ENCODE measurements at regions not wholly inside any gene's neighbourhood (a gene's known extent, or its start where the extent isn't known, plus 50 kb on each side); places are given as distances from the start of the nearest gene placed in this dataset.
"Not testable (repeated sequence)": the region's sequence is repeated elsewhere in the genome, so short reads cannot be mapped to it uniquely, and the experiment has no call there.

DNA sequence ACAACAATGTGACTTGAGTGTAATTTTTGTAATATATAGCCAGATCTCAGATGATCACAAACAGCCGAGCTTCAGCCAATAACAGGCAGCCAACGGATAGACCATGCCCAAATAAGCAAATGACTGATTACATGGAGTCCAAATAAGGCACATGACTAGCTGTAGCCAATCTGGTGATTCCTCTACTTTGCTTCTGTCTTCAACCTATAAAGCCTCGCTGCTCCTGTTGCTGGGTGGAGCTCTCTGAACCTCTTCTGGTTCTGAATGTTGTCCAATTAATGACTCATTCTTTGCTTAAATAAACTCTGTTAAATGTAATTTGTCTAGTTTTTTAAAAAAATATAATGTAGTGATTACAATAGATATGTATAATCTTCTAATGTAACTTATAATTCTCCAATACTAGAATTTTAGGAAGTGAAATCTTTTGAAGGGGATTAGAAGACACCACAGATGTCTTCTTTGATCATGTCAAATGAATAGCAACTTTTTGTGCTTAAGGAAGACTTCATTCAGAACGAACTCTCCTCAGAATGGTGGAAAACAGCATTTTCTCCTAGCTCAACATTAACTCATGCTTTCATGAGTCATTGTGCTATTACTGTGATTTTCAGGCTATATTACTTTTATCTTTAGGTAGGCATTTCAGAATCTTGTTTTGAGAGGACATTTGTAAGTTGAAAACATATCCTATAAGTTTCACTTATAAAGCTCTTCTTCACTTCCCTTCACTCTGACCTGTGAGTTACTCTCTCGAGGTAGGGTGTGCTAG is 857.8 kb upstream of the B3GALT2 start:
- in situ Hi-C loops (cut with HindIII; ENCODE audit: low pct_unique_long_range_greater_than_20kb, low sequenced_read_pairs), result no loop called here
- no peak for DNase-seq (ENCODE audit: low read depth, low spot score)

DNA sequence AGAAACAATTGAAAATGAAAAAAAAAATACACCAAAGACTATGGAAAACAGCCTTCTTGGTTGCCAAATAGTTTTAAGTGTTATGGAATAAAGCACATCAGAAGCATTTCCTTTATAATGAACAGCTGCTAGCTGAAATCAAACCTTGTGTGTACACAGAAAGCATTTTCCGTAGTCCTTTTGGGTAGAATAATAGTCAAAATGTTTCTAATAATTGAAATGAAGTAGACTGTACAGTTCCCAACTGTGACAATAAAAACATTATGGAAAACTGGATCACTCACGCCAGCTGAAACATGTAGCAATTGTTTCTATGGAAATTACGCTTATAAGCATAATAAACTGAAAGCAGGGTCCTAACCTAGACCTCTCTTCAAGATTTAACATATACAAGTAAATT is 856.3 kb upstream of the B3GALT2 start:
- in situ Hi-C loops (cut with HindIII; ENCODE audit: low pct_unique_long_range_greater_than_20kb, low sequenced_read_pairs), result no loop called here
- no peak for DNase-seq (ENCODE audit: low read depth, low spot score)

GRCh38 chr1:194040496-194040895 is 854.1 kb upstream of the B3GALT2 start:
- no peak for DNase-seq (ENCODE audit: low read depth, low spot score)
- in situ Hi-C loops (cut with HindIII; ENCODE audit: low pct_unique_long_range_greater_than_20kb, low sequenced_read_pairs), result no loop called here

GRCh38 chr1:194039578-194039977 is 853.2 kb upstream of the B3GALT2 start:
- in situ Hi-C loops (cut with HindIII; ENCODE audit: low pct_unique_long_range_greater_than_20kb, low sequenced_read_pairs), result no loop called here
- no peak for DNase-seq (ENCODE audit: low read depth, low spot score)

DNA sequence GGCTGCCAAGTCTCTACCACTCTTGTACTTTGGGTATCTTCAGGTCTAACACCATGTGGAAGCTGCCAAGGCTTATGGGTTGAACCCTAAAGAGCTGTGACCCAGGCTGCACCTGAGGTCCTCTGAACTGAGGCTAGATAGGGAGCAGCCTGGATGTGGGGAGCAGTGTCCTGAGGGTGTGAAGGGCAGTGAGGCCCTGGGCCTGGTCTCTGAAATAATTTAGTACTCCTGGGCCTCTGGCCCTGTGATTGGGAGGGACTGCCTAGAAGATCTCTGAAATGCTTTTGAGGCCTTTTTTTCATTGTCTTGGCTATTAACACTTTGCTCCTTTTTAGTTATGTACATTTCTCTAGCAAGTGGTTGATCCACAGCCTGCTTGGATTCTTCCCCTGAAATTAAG is 847.2 kb upstream of the B3GALT2 start:
- in situ Hi-C loops (cut with HindIII; ENCODE audit: low pct_unique_long_range_greater_than_20kb, low sequenced_read_pairs), result no loop called here

GRCh38 chr1:194028002-194028401 is 841.6 kb upstream of the B3GALT2 start:
- in situ Hi-C loops (cut with HindIII; ENCODE audit: low pct_unique_long_range_greater_than_20kb, low sequenced_read_pairs), result no loop called here

More for the DNA sequence above, 847.2 kb upstream of the B3GALT2 start:
- DNase-seq (ENCODE audit: low read depth, low spot score), result no peak

DNA sequence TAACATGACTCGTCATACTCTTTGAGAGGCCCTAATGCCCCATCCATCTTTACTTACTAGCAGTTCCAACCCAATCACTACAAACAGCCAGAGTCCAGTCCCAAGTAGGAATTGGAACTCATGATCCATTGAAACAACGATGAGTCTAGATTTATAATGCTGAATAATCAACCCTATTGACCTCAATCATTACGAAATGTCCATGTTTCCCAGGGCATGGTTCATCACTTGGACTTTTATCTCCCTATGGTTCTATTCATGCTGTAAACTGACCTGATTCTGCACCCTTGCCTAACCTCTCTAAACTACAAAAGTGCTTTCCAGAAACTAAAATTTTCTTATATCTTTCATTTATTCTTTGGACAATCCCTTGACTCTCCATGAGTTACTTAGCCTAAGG is 840.0 kb upstream of the B3GALT2 start:
- no peak for DNase-seq (ENCODE audit: low read depth, low spot score)
- in situ Hi-C loops (cut with HindIII; ENCODE audit: low pct_unique_long_range_greater_than_20kb, low sequenced_read_pairs), result no loop called here

More at GRCh38 chr1:194028002-194028401, 841.6 kb upstream of the B3GALT2 start:
- DNase-seq (ENCODE audit: low read depth, low spot score), result no peak

DNA sequence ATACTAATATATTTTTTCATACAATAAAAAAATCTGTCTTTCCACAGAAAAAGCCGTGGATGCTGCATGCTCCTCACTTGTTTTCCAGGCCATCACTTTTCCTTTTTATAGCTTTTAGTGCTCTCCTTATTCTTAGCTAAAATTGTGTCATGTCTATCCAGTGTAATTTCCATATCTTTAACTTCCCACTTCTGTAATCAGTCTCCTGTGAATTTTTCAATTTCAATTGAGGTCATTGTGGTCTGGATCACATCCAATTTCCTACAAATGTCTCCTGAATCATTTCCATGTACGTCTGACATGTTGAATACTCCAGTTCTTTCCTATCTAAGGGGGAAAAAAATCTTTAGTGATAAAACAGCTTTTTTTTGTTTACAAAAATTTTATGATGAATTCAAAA is 838.2 kb upstream of the B3GALT2 start:
- in situ Hi-C loops (cut with HindIII; ENCODE audit: low pct_unique_long_range_greater_than_20kb, low sequenced_read_pairs), result no loop called here
- DNase-seq (ENCODE audit: low read depth, low spot score), result peak; percentile 87

- in situ Hi-C loops (cut with HindIII; ENCODE audit: low pct_unique_long_range_greater_than_20kb, low sequenced_read_pairs), result no loop called here
Observed at GRCh38 chr1:194014014-194014413, 827.6 kb upstream of the B3GALT2 start.

GRCh38 chr1:194013561-194013960 is 827.1 kb upstream of the B3GALT2 start:
- in situ Hi-C loops (cut with HindIII; ENCODE audit: low pct_unique_long_range_greater_than_20kb, low sequenced_read_pairs), result no loop called here
- no peak for DNase-seq (ENCODE audit: low read depth, low spot score)

More at GRCh38 chr1:194014014-194014413, 827.6 kb upstream of the B3GALT2 start:
- no peak for DNase-seq (ENCODE audit: low read depth, low spot score)

- in situ Hi-C loops (cut with HindIII; ENCODE audit: low pct_unique_long_range_greater_than_20kb, low sequenced_read_pairs), result no loop called here
- no peak for DNase-seq (ENCODE audit: low read depth, low spot score)
Observed at GRCh38 chr1:194004146-194004545, 817.7 kb upstream of the B3GALT2 start.

DNA sequence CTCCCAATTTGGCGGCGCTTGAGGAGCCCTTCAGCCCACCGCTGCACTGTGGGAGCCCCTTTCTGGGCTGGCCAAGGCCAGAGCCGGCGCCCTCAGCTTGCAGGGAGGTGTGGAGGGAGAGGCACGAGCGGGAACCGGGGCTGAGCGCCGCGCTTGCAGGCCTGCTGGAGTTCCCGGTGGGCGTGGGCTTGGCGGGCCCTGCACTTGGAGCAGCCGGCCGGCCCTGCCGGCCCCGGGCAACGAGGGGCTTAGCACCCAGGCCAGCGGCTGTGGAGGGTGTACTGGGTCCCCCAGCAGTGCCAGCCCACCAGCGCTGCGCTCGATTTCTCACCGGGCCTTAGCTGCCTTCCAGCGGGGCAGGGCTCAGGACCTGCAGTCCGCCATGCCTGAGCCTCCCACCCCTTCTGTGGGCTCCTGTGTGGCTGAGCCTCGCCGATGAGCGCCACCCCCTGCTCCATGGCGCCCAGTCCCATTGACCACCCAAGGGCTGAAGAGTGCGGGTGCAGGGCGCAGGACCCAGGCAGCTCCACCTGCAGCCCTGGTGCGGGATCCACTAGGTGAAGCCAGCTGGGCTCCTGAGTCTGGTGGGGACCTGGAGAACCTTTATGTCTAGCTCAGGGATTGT is 815.4 kb upstream of the B3GALT2 start:
- DNase-seq (ENCODE audit: low read depth, low spot score); in situ Hi-C loops (cut with HindIII; ENCODE audit: low pct_unique_long_range_greater_than_20kb, low sequenced_read_pairs): not testable (repeated sequence)

GRCh38 chr1:193988885-193989284 is 802.5 kb upstream of the B3GALT2 start:
- in situ Hi-C loops (cut with HindIII; ENCODE audit: low pct_unique_long_range_greater_than_20kb, low sequenced_read_pairs), result no loop called here

GRCh38 chr1:193979219-193979618 is 792.8 kb upstream of the B3GALT2 start:
- DNase-seq (ENCODE audit: low read depth, low spot score), result no peak
- in situ Hi-C loops (cut with HindIII; ENCODE audit: low pct_unique_long_range_greater_than_20kb, low sequenced_read_pairs), result no loop called here

More at GRCh38 chr1:193988885-193989284, 802.5 kb upstream of the B3GALT2 start:
- DNase-seq (ENCODE audit: low read depth, low spot score), result no peak

GRCh38 chr1:193974286-193974798 is 787.9 kb upstream of the B3GALT2 start:
- in situ Hi-C loops (cut with HindIII; ENCODE audit: low pct_unique_long_range_greater_than_20kb, low sequenced_read_pairs), result no loop called here
- DNase-seq (ENCODE audit: low read depth, low spot score), result no peak

GRCh38 chr1:193973428-193973827 is 787.0 kb upstream of the B3GALT2 start:
- DNase-seq (ENCODE audit: low read depth, low spot score), result no peak
- in situ Hi-C loops (cut with HindIII; ENCODE audit: low pct_unique_long_range_greater_than_20kb, low sequenced_read_pairs), result no loop called here

GRCh38 chr1:193971595-193971994 is 785.2 kb upstream of the B3GALT2 start:
- DNase-seq (ENCODE audit: low read depth, low spot score), result no peak
- in situ Hi-C loops (cut with HindIII; ENCODE audit: low pct_unique_long_range_greater_than_20kb, low sequenced_read_pairs), result no loop called here

DNA sequence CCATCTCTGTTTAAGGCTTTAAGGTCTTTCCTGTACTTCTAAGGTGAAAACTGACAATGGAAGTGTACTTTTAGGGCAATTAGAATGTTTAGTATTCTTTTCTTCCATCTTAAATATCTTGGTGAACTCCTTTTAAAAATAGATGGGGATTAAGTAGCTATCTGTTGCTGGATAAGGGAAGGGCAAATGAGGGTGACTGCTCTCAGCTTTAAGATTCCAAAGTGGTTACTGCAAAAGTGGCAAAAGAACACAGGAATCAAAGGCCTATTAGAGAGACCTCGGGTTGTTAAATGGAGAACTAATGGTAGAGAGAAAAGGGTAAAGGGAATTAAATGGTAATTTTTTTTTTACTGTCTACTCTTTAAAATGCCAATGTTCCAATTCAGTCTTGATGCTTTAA is 774.1 kb upstream of the B3GALT2 start:
- DNase-seq (ENCODE audit: low read depth, low spot score), result no peak
- in situ Hi-C loops (cut with HindIII; ENCODE audit: low pct_unique_long_range_greater_than_20kb, low sequenced_read_pairs), result no loop called here

GRCh38 chr1:193960040-193960439 is 773.6 kb upstream of the B3GALT2 start:
- no peak for DNase-seq (ENCODE audit: low read depth, low spot score)
- in situ Hi-C loops (cut with HindIII; ENCODE audit: low pct_unique_long_range_greater_than_20kb, low sequenced_read_pairs), result no loop called here

All from SK-MEL-5 (cell line).